Upper lobe of right lung (tissue), 1 donor: ENCODE measurements at regions not wholly inside any gene's neighbourhood (a gene's known extent, or its start where the extent isn't known, plus 50 kb on each side); places are given as distances from the start of the nearest gene placed in this dataset.

Source experiments
- ATAC-seq: fragments of 200-7000 bp; cut with Tn5 transposase; one replicate; pipeline ENCODE4 v1.9.1; 2020; ENCODE audit warnings: mild to moderate bottlenecking, moderate library complexity
- DNase-seq: peaks from one replicate; pipeline ENCODE4 v3.0.0-alpha.2; 2020
- H3K27ac ChIP-seq: fragments of 200-600 bp; one replicate; pipeline ENCODE4 v1.8.0; 2022
- H3K27me3 ChIP-seq: fragments of 200-600 bp; one replicate; pipeline ENCODE4 v1.8.0; 2022; ENCODE audit warnings: mild to moderate bottlenecking
- H3K36me3 ChIP-seq: fragments of 200-600 bp; one replicate; pipeline ENCODE4 v1.8.0; 2022
- H3K4me1 ChIP-seq: fragments of 200-600 bp; one replicate; pipeline ENCODE4 v1.8.0; 2022
- H3K4me3 ChIP-seq: fragments of 200-600 bp; one replicate; pipeline ENCODE4 v1.8.0; 2022; ENCODE audit warnings: mild to moderate bottlenecking
- H3K9me3 ChIP-seq: fragments of 200-600 bp; one replicate; pipeline ENCODE4 v1.8.0; 2022
- CTCF ChIP-seq: fragments of 200-600 bp; IDR thresholded peaks from one replicate; pipeline ENCODE4 v1.8.0; 2022; ENCODE audit warnings: antibody characterized with exemption
- intact Hi-C: fragments of 100-400 bp; cut with DNase I; formaldehyde crosslinking; loops from one replicate; pipeline ENCODE4 v1.11.0; 2022
- donor health status: DM: no; HTN: yes; CAD: no; lungs with severe emphysema.

- intact Hi-C loops: no loop called here
- H3K36me3 ChIP-seq: no peaks in the 10 kb centered on the region
- no peaks in the 10 kb centered on the region for H3K9me3 ChIP-seq
- DNase-seq (no peak), ATAC-seq (no peak)
- H3K4me3 ChIP-seq: no peak overlapping the region
- no peak for TF ChIP-seq CTCF
- H3K4me1 ChIP-seq: no peaks in the 10 kb centered on the region
- H3K27me3 ChIP-seq: peaks cover 4% of the 10 kb centered on the region
- no peak overlapping the region for H3K27ac ChIP-seq
Observed at GRCh38 chr1:112061056-112061455, 71.6 kb upstream of the KCND3 start.

GRCh38 chr1:112061901-112062320 is 72.4 kb upstream of the KCND3 start:
- H3K27ac ChIP-seq: no peak overlapping the region
- H3K36me3 ChIP-seq: no peaks in the 10 kb centered on the region
- no peak for TF ChIP-seq CTCF
- intact Hi-C loops: no loop called here
- no peaks in the 10 kb centered on the region for H3K4me1 ChIP-seq
- H3K9me3 ChIP-seq: no peaks in the 10 kb centered on the region
- ATAC-seq (no peak), DNase-seq (no peak)
- H3K27me3 ChIP-seq: peaks cover 4% of the 10 kb centered on the region
- H3K4me3 ChIP-seq: no peak overlapping the region

GRCh38 chr1:112063781-112064728 is 74.6 kb upstream of the KCND3 start:
- no peaks in the 10 kb centered on the region for H3K4me1 ChIP-seq
- no peak overlapping the region for H3K27ac ChIP-seq
- ATAC-seq (no peak), DNase-seq (no peak)
- no peaks in the 10 kb centered on the region for H3K9me3 ChIP-seq
- intact Hi-C loops: no loop called here
- no peak for TF ChIP-seq CTCF
- no peaks in the 10 kb centered on the region for H3K36me3 ChIP-seq
- peaks cover 4% of the 10 kb centered on the region for H3K27me3 ChIP-seq
- no peak overlapping the region for H3K4me3 ChIP-seq

GRCh38 chr1:112067989-112068388 is 78.5 kb upstream of the KCND3 start:
- Histone ChIP-seq H3K9me3 (no peaks in the 10 kb centered on the region), H3K4me1 (no peaks in the 10 kb centered on the region), H3K36me3 (no peaks in the 10 kb centered on the region), H3K27ac (no peak overlapping the region), H3K4me3 (no peak overlapping the region), H3K27me3 (peaks cover 4% of the 10 kb centered on the region)
- intact Hi-C loops: no loop called here
- no peak for DNase-seq
- no peak for TF ChIP-seq CTCF
- no peak for ATAC-seq

GRCh38 chr1:112070677-112071076 is 81.2 kb upstream of the KCND3 start:
- no peak for TF ChIP-seq CTCF
- Histone ChIP-seq H3K9me3 (no peaks in the 10 kb centered on the region), H3K4me3 (no peak overlapping the region), H3K4me1 (no peaks in the 10 kb centered on the region), H3K36me3 (no peaks in the 10 kb centered on the region), H3K27ac (no peak overlapping the region), H3K27me3 (no peaks in the 10 kb centered on the region)
- intact Hi-C loops: no loop called here
- no peak for DNase-seq
- ATAC-seq: no peak
